Upper lobe of right lung (tissue), 1 donor: ENCODE measurements at regions not wholly inside any gene's neighbourhood (a gene's known extent, or its start where the extent isn't known, plus 50 kb on each side); places are given as distances from the start of the nearest gene placed in this dataset.

Experiments used
- ATAC-seq: fragments of 200-7000 bp; cut with Tn5 transposase; one replicate; pipeline ENCODE4 v1.9.1; 2020; ENCODE audit warnings: mild to moderate bottlenecking, moderate library complexity
- DNase-seq: peaks from one replicate; pipeline ENCODE4 v3.0.0-alpha.2; 2020
- H3K27ac ChIP-seq: fragments of 200-600 bp; one replicate; pipeline ENCODE4 v1.8.0; 2022
- H3K27me3 ChIP-seq: fragments of 200-600 bp; one replicate; pipeline ENCODE4 v1.8.0; 2022; ENCODE audit warnings: mild to moderate bottlenecking
- H3K36me3 ChIP-seq: fragments of 200-600 bp; one replicate; pipeline ENCODE4 v1.8.0; 2022
- H3K4me1 ChIP-seq: fragments of 200-600 bp; one replicate; pipeline ENCODE4 v1.8.0; 2022
- H3K4me3 ChIP-seq: fragments of 200-600 bp; one replicate; pipeline ENCODE4 v1.8.0; 2022; ENCODE audit warnings: mild to moderate bottlenecking
- H3K9me3 ChIP-seq: fragments of 200-600 bp; one replicate; pipeline ENCODE4 v1.8.0; 2022
- intact Hi-C: fragments of 100-400 bp; cut with DNase I; formaldehyde crosslinking; loops from one replicate; pipeline ENCODE4 v1.11.0; 2022
- TF ChIP-seq, protein P1 (sequence below): fragments of 200-600 bp; IDR thresholded peaks from one replicate; pipeline ENCODE4 v1.8.0; 2022; ENCODE audit warnings: antibody characterized with exemption
- donor health status: DM: no; HTN: yes; CAD: no; lungs with severe emphysema.

GRCh38 chr14:86613126-86613525, 1083.2 kb downstream of the FLRT2 start:
- TF ChIP-seq, protein P1, sequence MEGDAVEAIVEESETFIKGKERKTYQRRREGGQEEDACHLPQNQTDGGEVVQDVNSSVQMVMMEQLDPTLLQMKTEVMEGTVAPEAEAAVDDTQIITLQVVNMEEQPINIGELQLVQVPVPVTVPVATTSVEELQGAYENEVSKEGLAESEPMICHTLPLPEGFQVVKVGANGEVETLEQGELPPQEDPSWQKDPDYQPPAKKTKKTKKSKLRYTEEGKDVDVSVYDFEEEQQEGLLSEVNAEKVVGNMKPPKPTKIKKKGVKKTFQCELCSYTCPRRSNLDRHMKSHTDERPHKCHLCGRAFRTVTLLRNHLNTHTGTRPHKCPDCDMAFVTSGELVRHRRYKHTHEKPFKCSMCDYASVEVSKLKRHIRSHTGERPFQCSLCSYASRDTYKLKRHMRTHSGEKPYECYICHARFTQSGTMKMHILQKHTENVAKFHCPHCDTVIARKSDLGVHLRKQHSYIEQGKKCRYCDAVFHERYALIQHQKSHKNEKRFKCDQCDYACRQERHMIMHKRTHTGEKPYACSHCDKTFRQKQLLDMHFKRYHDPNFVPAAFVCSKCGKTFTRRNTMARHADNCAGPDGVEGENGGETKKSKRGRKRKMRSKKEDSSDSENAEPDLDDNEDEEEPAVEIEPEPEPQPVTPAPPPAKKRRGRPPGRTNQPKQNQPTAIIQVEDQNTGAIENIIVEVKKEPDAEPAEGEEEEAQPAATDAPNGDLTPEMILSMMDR, result no peak
- intact Hi-C loops, result no loop called here
- no peak overlapping the region for H3K27ac ChIP-seq
- H3K36me3 ChIP-seq, result no peaks in the 10 kb centered on the region
- no peaks in the 10 kb centered on the region for H3K4me1 ChIP-seq
- H3K27me3 ChIP-seq, result no peaks in the 10 kb centered on the region
- H3K4me3 ChIP-seq, result no peak overlapping the region
- no peaks in the 10 kb centered on the region for H3K9me3 ChIP-seq
- DNase-seq (no peak), ATAC-seq (no peak)

- DNase-seq, result no peak
- Histone ChIP-seq H3K4me1 (no peaks in the 10 kb centered on the region), H3K27ac (no peak overlapping the region), H3K9me3 (no peaks in the 10 kb centered on the region), H3K4me3 (no peak overlapping the region), H3K36me3 (no peaks in the 10 kb centered on the region), H3K27me3 (no peaks in the 10 kb centered on the region)
- TF ChIP-seq, protein P1, result no peak
- intact Hi-C loops, result no loop called here
- ATAC-seq, result no peak
Observed at GRCh38 chr14:86604561-86604960, 1074.6 kb downstream of the FLRT2 start.

DNA sequence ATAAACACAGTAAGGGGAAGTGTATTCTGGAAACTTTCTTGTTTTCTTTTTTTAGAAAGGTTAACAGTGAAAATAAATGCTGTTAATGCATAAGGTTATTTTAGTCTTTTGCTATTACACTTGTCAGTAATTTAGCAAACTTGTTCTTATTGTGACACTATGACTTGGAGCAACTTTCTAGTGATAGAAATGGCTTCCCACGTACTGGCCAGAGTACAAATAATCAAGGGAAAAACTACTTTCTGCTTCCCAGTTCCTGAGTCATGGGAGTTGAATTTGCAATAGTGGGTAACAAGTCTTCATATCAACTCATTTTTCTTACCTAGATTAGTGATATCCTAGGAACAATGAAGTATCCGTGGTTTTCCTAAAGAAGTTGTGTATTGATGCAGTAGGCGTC, 1072.3 kb downstream of the FLRT2 start:
- intact Hi-C loops, result no loop called here
- DNase-seq (no peak), ATAC-seq (no peak)
- Histone ChIP-seq H3K4me3 (no peak overlapping the region), H3K27me3 (no peaks in the 10 kb centered on the region), H3K36me3 (no peaks in the 10 kb centered on the region), H3K4me1 (no peaks in the 10 kb centered on the region), H3K9me3 (no peaks in the 10 kb centered on the region), H3K27ac (no peak overlapping the region)
- TF ChIP-seq, protein P1, result no peak

DNA sequence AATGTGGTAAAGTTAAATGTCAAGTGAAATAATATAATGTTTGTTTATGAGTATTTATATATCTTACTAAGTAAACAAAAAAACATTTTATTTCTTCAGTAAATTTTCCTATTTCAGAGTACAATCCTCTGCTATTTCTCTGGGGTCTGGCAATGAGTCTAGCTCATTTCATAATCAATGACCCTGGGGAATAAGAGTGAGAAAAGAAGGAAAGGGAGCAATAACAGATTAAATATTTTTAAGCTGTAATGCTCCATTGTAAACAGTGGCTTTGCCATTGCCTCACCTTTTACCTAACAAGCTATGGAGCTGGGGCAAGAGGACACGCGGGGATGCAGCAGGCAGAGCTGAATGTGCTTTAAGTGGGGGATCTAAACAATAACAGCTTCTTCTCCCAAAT, 1071.9 kb downstream of the FLRT2 start:
- Histone ChIP-seq H3K27me3 (no peaks in the 10 kb centered on the region), H3K4me3 (no peak overlapping the region), H3K27ac (no peak overlapping the region), H3K4me1 (no peaks in the 10 kb centered on the region), H3K36me3 (no peaks in the 10 kb centered on the region), H3K9me3 (no peaks in the 10 kb centered on the region)
- TF ChIP-seq, protein P1, result no peak
- no peak for ATAC-seq
- no peak for DNase-seq
- intact Hi-C loops, result no loop called here

GRCh38 chr14:86597279-86597678, 1067.3 kb downstream of the FLRT2 start:
- Histone ChIP-seq H3K4me3 (no peak overlapping the region), H3K27ac (no peak overlapping the region), H3K4me1 (no peaks in the 10 kb centered on the region), H3K27me3 (no peaks in the 10 kb centered on the region), H3K9me3 (no peaks in the 10 kb centered on the region), H3K36me3 (no peaks in the 10 kb centered on the region)
- DNase-seq, result no peak
- intact Hi-C loops, result no loop called here
- TF ChIP-seq, protein P1, result no peak
- ATAC-seq, result no peak

- TF ChIP-seq, protein P1, result no peak
- DNase-seq, result no peak
- Histone ChIP-seq H3K36me3 (no peaks in the 10 kb centered on the region), H3K9me3 (no peaks in the 10 kb centered on the region), H3K4me1 (no peaks in the 10 kb centered on the region), H3K4me3 (no peak overlapping the region), H3K27ac (no peak overlapping the region), H3K27me3 (no peaks in the 10 kb centered on the region)
- no peak for ATAC-seq
- intact Hi-C loops, result no loop called here
Observed at GRCh38 chr14:86596024-86596423, 1066.1 kb downstream of the FLRT2 start.
